NT2/D1 (cell line): ENCODE measurements at regions not wholly inside any gene's neighbourhood (a gene's known extent, or its start where the extent isn't known, plus 50 kb on each side); places are given as distances from the start of the nearest gene placed in this dataset.

ENCODE experiments used
- SUZ12 ChIP-seq: IDR thresholded peaks from 2 replicates; pipeline ENCODE4 v1.6.1; 2011; ENCODE audit not compliant: insufficient read length, insufficient read depth; ENCODE audit errors: extremely low read depth
- YY1 ChIP-seq: IDR thresholded peaks from 2 replicates; pipeline ENCODE4 v1.6.1; 2011; ENCODE audit not compliant: insufficient read length, insufficient read depth

GRCh38 chr12:61758661-61759060 lies 501.5 kb upstream of the USP15 start:
- TF ChIP-seq YY1 (no peak), SUZ12 (no peak)
